22Rv1 (cell line): ENCODE measurements at regions not wholly inside any gene's neighbourhood (a gene's known extent, or its start where the extent isn't known, plus 50 kb on each side); places are given as distances from the start of the nearest gene placed in this dataset.

Experiments
- ZFX ChIP-seq: fragments of 450-650 bp; IDR thresholded peaks from 2 replicates; pipeline ENCODE4 v1.6.1; 2017; ENCODE audit warnings: antibody characterized with exemption, borderline replicate concordance
- TF ChIP-seq, protein P1 (sequence below): fragments of 450-650 bp; IDR thresholded peaks from 2 replicates; pipeline ENCODE4 v1.5.1; 2017; ENCODE audit warnings: mild to moderate bottlenecking

GRCh38 chr3:174667386-174667785, 191.7 kb upstream of the NAALADL2 start:
- TF ChIP-seq, protein P1, sequence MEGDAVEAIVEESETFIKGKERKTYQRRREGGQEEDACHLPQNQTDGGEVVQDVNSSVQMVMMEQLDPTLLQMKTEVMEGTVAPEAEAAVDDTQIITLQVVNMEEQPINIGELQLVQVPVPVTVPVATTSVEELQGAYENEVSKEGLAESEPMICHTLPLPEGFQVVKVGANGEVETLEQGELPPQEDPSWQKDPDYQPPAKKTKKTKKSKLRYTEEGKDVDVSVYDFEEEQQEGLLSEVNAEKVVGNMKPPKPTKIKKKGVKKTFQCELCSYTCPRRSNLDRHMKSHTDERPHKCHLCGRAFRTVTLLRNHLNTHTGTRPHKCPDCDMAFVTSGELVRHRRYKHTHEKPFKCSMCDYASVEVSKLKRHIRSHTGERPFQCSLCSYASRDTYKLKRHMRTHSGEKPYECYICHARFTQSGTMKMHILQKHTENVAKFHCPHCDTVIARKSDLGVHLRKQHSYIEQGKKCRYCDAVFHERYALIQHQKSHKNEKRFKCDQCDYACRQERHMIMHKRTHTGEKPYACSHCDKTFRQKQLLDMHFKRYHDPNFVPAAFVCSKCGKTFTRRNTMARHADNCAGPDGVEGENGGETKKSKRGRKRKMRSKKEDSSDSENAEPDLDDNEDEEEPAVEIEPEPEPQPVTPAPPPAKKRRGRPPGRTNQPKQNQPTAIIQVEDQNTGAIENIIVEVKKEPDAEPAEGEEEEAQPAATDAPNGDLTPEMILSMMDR: no peak
- no peak for TF ChIP-seq ZFX
